Hepatocyte (in vitro differentiated cells): ENCODE measurements at regions not wholly inside any gene's neighbourhood (a gene's known extent, or its start where the extent isn't known, plus 50 kb on each side); places are given as distances from the start of the nearest gene placed in this dataset.

Experiments
- DNase-seq: peaks from one replicate; pipeline ENCODE4 v3.0.0-alpha.2; 2016; ENCODE audit warnings: low spot score
- H2AFZ ChIP-seq: fragments of 200-600 bp; sonication (generic); 2 replicates; pipeline ENCODE4 v1.6.0; 2016; ENCODE audit warnings: antibody characterized with exemption, mild to moderate bottlenecking
- H3K27ac ChIP-seq: fragments of 200-600 bp; sonication (generic); 2 replicates; pipeline ENCODE4 v1.5.1; 2016; ENCODE audit warnings: mild to moderate bottlenecking
- H3K27me3 ChIP-seq: fragments of 200-600 bp; sonication (generic); 2 replicates; pipeline ENCODE4 v1.6.1; 2016
- H3K36me3 ChIP-seq: fragments of 200-600 bp; sonication (generic); replicated peaks from 2 replicates; pipeline ENCODE4 v1.5.1; 2016; ENCODE audit warnings: low read depth; ENCODE audit not compliant: insufficient read depth
- H3K4me1 ChIP-seq: fragments of 200-600 bp; sonication (generic); 2 replicates; pipeline ENCODE4 v1.5.1; 2016; ENCODE audit warnings: mild to moderate bottlenecking, moderate library complexity; ENCODE audit not compliant: insufficient read depth
- H3K4me2 ChIP-seq: fragments of 200-600 bp; sonication (generic); 2 replicates; pipeline ENCODE4 v1.6.0; 2016
- H3K4me3 ChIP-seq: fragments of 200-600 bp; sonication (generic); 2 replicates; pipeline ENCODE4 v1.5.1; 2016; ENCODE audit warnings: mild to moderate bottlenecking
- H3K79me2 ChIP-seq: fragments of 200-600 bp; sonication (generic); 2 replicates; pipeline ENCODE4 v1.6.0; 2017; ENCODE audit warnings: mild to moderate bottlenecking
- H3K9me2 ChIP-seq: fragments of 200-600 bp; sonication (generic); replicated peaks from 2 replicates; pipeline ENCODE4 v1.6.0; 2017; ENCODE audit warnings: mild to moderate bottlenecking; ENCODE audit not compliant: insufficient read depth
- H3K9me3 ChIP-seq: fragments of 200-600 bp; sonication (generic); 2 replicates; pipeline ENCODE4 v1.5.1; 2016; ENCODE audit warnings: low read depth, mild to moderate bottlenecking
- H4K20me1 ChIP-seq: fragments of 200-600 bp; sonication (generic); 2 replicates; pipeline ENCODE4 v1.6.0; 2016; ENCODE audit warnings: mild to moderate bottlenecking; ENCODE audit not compliant: insufficient read depth, poor library complexity, severe bottlenecking
- EZH2 ChIP-seq: fragments of 200-600 bp; sonication (generic); IDR thresholded peaks from 2 replicates; pipeline ENCODE4 v1.6.1; 2016; ENCODE audit warnings: antibody characterized with exemption, mild to moderate bottlenecking, borderline replicate concordance
- EZH2phosphoT487 ChIP-seq: fragments of 200-600 bp; sonication (generic); IDR thresholded peaks from one replicate; pipeline ENCODE4 v1.6.1; 2018; ENCODE audit warnings: antibody characterized with exemption, mild to moderate bottlenecking, low read depth, moderate library complexity; ENCODE audit not compliant: unreplicated experiment, severe bottlenecking
- WGBS: methylation state at CpG from one replicate; pipeline ENCODE4 v1.1.6; 2016; ENCODE audit warnings: low lambda C conversion rate; ENCODE audit errors: missing lambda C conversion rate; 5-methylcytosine and 5-hydroxymethylcytosine counted together
- TF ChIP-seq, protein P1 (sequence below): fragments of 200-600 bp; sonication (generic); IDR thresholded peaks from 2 replicates; pipeline ENCODE4 v1.5.1; 2016; ENCODE audit warnings: antibody characterized with exemption, mild to moderate bottlenecking; ENCODE audit not compliant: poor library complexity

DNA sequence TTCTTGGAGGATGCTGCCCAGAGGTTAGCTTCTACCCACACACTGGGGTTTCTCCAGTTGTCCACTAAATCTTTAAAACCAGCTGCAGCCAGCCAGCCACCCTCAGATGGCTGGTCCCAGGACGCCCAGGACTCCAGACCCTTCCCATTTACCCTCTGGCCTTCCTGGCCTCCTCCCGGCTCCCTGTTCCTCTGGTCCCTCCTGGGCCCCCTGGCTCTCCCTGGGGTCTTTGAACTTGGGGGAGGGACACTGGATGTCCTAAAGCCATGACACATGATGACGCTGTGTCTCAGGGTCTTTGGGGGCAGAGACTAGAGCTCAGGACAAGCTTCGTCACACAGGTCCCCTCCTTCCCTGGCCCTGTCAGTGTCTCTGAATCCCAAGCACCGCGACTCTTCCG, 201.1 kb upstream of the HDAC4 start:
- Histone ChIP-seq H3K79me2 (no peaks in the 10 kb centered on the region), H4K20me1 (no peaks in the 10 kb centered on the region), H3K27ac (no peak overlapping the region), H3K27me3 (no peaks in the 10 kb centered on the region), H3K4me1 (no peaks in the 10 kb centered on the region), H3K36me3 (no peaks in the 10 kb centered on the region), H3K4me2 (no peak overlapping the region), H3K9me3 (no peaks in the 10 kb centered on the region), H3K4me3 (no peak overlapping the region), H2AFZ (no peak overlapping the region), H3K9me2 (no peaks in the 10 kb centered on the region)
- 94% methylated on average over 7 of the region's 7 CpGs for WGBS
- TF ChIP-seq, protein P1, sequence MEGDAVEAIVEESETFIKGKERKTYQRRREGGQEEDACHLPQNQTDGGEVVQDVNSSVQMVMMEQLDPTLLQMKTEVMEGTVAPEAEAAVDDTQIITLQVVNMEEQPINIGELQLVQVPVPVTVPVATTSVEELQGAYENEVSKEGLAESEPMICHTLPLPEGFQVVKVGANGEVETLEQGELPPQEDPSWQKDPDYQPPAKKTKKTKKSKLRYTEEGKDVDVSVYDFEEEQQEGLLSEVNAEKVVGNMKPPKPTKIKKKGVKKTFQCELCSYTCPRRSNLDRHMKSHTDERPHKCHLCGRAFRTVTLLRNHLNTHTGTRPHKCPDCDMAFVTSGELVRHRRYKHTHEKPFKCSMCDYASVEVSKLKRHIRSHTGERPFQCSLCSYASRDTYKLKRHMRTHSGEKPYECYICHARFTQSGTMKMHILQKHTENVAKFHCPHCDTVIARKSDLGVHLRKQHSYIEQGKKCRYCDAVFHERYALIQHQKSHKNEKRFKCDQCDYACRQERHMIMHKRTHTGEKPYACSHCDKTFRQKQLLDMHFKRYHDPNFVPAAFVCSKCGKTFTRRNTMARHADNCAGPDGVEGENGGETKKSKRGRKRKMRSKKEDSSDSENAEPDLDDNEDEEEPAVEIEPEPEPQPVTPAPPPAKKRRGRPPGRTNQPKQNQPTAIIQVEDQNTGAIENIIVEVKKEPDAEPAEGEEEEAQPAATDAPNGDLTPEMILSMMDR, result no peak
- no peak for TF ChIP-seq EZH2
- TF ChIP-seq EZH2phosphoT487, result no peak
- DNase-seq, result no peak

DNA sequence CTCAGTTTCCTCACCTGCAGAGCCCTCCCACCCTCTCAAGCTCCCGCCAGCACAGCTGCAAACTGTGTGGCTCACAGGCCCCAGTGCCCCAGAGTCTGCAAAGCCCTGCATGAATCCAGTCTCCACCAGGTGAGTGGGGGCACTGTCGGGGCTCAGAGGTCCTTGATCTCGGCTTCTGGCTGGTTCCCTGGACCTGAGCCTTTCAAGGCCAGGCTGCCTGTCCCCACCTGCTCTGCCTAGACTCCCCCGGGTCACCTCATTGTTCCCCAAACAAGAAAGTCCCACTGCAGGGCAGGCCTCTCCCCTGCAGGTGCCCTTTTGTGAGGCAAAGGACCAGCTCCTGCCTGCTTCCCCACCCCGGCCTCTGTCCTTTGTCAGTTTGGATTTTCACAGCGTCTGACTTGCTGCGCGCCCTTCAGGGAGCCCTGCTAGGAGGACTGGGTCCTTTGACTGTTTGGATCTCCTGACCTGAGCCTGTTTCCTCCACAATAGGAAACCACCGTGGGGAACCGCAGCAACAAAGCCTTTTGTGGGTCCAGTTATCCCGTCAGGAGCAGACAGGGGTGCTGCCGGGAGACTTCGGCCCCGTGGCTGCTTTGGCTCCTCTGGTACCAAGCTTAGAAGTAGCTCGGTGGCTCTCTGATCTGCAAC, 200.5 kb upstream of the HDAC4 start:
- no peak overlapping the region for H3K27ac ChIP-seq
- H3K27me3 ChIP-seq, result no peaks in the 10 kb centered on the region
- H3K4me3 ChIP-seq, result no peak overlapping the region
- no peak for DNase-seq
- no peaks in the 10 kb centered on the region for H3K36me3 ChIP-seq
- no peaks in the 10 kb centered on the region for H3K4me1 ChIP-seq
- TF ChIP-seq, protein P1, result no peak
- TF ChIP-seq EZH2, result no peak
- TF ChIP-seq EZH2phosphoT487, result no peak
- H3K79me2 ChIP-seq, result no peaks in the 10 kb centered on the region
- 76% methylated on average over 15 of the region's 15 CpGs for WGBS
- no peaks in the 10 kb centered on the region for H3K9me3 ChIP-seq
- no peaks in the 10 kb centered on the region for H4K20me1 ChIP-seq
- no peaks in the 10 kb centered on the region for H3K9me2 ChIP-seq
- H2AFZ ChIP-seq, result no peak overlapping the region
- no peak overlapping the region for H3K4me2 ChIP-seq

DNA sequence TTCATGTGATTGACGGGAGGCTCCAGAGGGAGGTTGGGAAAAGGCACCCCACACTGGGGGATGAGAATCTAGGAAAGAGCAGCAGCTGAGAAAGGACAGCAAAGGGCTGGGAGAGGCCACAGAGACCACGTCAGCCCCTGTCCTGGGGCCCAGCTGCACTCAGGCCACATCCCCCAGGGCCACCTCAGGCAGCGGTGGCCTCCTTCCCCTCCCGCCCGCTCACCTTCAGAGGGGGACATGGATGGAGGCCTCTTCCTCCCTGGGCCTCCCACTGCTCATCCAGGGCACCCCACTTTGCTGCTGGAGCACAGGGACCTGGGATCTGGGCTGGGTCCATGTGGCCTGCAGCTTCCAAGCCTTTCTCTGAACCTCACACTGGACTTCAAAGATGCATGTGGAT, 199.8 kb upstream of the HDAC4 start:
- Histone ChIP-seq H3K79me2 (no peaks in the 10 kb centered on the region), H2AFZ (no peak overlapping the region), H3K36me3 (no peaks in the 10 kb centered on the region), H3K27me3 (no peaks in the 10 kb centered on the region), H3K9me2 (no peaks in the 10 kb centered on the region), H3K4me2 (no peak overlapping the region), H3K4me3 (no peak overlapping the region), H4K20me1 (no peaks in the 10 kb centered on the region), H3K4me1 (no peaks in the 10 kb centered on the region), H3K9me3 (no peaks in the 10 kb centered on the region), H3K27ac (no peak overlapping the region)
- 55% methylated on average over 2 of the region's 5 CpGs for WGBS
- no peak for DNase-seq
- TF ChIP-seq, protein P1, result no peak
- TF ChIP-seq EZH2phosphoT487 (no peak), EZH2 (no peak)
